Colonic mucosa (tissue), 4 donors: ENCODE measurements at regions not wholly inside any gene's neighbourhood (a gene's known extent, or its start where the extent isn't known, plus 50 kb on each side); places are given as distances from the start of the nearest gene placed in this dataset.

ENCODE experiments used
- DNase-seq: peaks from one replicate; pipeline ENCODE4 v3.0.0-alpha.2; 2020
- H3K27ac ChIP-seq: fragments of 200-600 bp; one replicate; pipeline ENCODE4 v1.8.0; 2021
- H3K27me3 ChIP-seq: fragments of 200-600 bp; one replicate; pipeline ENCODE4 v1.8.0; 2021
- H3K36me3 ChIP-seq: fragments of 200-600 bp; one replicate; pipeline ENCODE4 v1.8.0; 2021
- H3K4me1 ChIP-seq: fragments of 200-600 bp; one replicate; pipeline ENCODE4 v1.8.0; 2021; ENCODE audit warnings: mild to moderate bottlenecking
- H3K4me3 ChIP-seq: fragments of 200-600 bp; one replicate; pipeline ENCODE4 v1.8.0; 2021
- H3K9ac ChIP-seq, 2 donors: one replicate each; pipeline ENCODE4 v1.7.0; 2013; ENCODE audit warnings: control low read depth in 2 of 2, low read depth in 2 of 2, low read length in 2 of 2
- H3K9me3 ChIP-seq: fragments of 200-600 bp; one replicate; pipeline ENCODE4 v1.8.0; 2021
- intact Hi-C: fragments of 100-400 bp; cut with DNase I; formaldehyde crosslinking; loops from one replicate; pipeline ENCODE4 v1.14.1; 2022
- TF ChIP-seq, protein P1 (sequence below): fragments of 200-600 bp; IDR thresholded peaks from one replicate; pipeline ENCODE4 v1.8.0; 2022; ENCODE audit warnings: antibody characterized with exemption, mild to moderate bottlenecking
- donor health status: healthy.
- donor health status: DM: no; HTN: no; CAD: no.
- donor health status: DM: no; HTN: no; CAD: no.

DNA sequence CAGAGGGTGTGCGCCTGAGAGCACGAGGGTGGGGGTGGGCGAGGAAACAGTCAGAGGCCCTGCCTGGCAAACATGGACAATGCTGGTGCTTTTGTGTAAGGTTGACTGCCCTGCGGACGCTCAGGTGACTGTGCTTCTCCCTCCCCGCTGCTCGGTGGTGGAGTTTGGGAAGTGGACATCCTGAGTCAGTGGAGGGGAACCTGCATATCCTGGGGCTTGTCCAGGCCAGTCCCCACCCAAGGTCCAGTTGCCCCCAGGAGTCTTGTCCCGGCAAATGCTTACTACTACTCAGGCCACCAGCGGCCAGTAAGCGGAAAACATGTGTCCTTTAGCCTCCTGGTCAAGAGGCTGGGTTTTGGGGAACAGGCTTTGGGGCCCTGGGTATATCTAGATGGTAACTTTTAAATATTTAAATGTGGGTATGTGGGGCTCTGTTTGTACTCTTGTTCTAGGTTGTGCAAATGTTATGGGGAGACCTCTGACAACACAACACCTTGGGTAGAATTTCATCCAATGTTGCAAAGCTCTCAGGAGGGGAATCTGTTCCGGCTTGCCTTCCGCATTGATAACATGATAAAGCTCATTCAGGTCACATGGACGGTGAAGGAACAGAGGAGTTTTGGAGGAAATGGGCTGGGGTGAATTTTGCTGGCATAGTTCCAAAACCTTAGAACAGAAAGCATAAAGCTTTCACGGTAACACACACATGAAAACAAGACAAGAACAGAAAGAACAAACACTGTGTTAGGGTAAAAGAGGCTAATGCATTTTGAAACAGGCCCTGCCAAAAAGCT, 364.9 kb downstream of the PRDM2 start:
- no peak overlapping the region for H3K27ac ChIP-seq
- H3K9ac ChIP-seq: no peak overlapping the region
- H3K27me3 ChIP-seq: no peaks in the 10 kb centered on the region
- TF ChIP-seq, protein P1, sequence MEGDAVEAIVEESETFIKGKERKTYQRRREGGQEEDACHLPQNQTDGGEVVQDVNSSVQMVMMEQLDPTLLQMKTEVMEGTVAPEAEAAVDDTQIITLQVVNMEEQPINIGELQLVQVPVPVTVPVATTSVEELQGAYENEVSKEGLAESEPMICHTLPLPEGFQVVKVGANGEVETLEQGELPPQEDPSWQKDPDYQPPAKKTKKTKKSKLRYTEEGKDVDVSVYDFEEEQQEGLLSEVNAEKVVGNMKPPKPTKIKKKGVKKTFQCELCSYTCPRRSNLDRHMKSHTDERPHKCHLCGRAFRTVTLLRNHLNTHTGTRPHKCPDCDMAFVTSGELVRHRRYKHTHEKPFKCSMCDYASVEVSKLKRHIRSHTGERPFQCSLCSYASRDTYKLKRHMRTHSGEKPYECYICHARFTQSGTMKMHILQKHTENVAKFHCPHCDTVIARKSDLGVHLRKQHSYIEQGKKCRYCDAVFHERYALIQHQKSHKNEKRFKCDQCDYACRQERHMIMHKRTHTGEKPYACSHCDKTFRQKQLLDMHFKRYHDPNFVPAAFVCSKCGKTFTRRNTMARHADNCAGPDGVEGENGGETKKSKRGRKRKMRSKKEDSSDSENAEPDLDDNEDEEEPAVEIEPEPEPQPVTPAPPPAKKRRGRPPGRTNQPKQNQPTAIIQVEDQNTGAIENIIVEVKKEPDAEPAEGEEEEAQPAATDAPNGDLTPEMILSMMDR: no peak
- no peaks in the 10 kb centered on the region for H3K4me1 ChIP-seq
- H3K9me3 ChIP-seq: no peaks in the 10 kb centered on the region
- DNase-seq: no peak
- intact Hi-C loops: no loop called here
- H3K4me3 ChIP-seq: no peak overlapping the region
- H3K36me3 ChIP-seq: no peaks in the 10 kb centered on the region

DNA sequence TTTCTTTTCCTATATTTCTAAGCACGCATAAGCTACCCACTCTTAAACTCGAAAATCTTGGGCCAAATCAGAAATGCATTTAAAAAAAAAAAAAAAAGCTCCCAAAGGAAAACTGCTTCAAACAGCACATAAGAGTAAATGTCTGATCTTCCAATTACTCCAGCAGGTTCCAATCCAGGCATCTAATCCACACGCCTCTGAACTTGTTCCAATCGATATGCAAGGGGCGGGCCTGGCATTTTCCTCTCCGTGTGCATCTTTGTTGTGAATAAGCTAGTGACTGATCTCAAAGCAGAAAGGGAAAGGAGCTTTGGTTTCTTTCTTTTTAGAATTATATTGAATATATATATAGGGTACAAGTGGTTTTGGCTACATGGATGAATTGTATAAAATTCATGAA, 365.5 kb downstream of the PRDM2 start:
- no peaks in the 10 kb centered on the region for H3K27me3 ChIP-seq
- no peaks in the 10 kb centered on the region for H3K36me3 ChIP-seq
- TF ChIP-seq, protein P1: no peak
- intact Hi-C loops: no loop called here
- H3K4me3 ChIP-seq: no peak overlapping the region
- no peak overlapping the region for H3K27ac ChIP-seq
- no peaks in the 10 kb centered on the region for H3K9me3 ChIP-seq
- H3K9ac ChIP-seq: no peak overlapping the region
- DNase-seq: no peak
- no peaks in the 10 kb centered on the region for H3K4me1 ChIP-seq

- no peaks in the 10 kb centered on the region for H3K27me3 ChIP-seq
- no peaks in the 10 kb centered on the region for H3K9me3 ChIP-seq
- TF ChIP-seq, protein P1: no peak
- no peak overlapping the region for H3K9ac ChIP-seq
- H3K27ac ChIP-seq: no peak overlapping the region
- H3K4me1 ChIP-seq: no peaks in the 10 kb centered on the region
- no peaks in the 10 kb centered on the region for H3K36me3 ChIP-seq
- H3K4me3 ChIP-seq: no peak overlapping the region
- intact Hi-C loops: no loop called here
- no peak for DNase-seq
Observed at GRCh38 chr1:14067036-14067435, 367.0 kb downstream of the PRDM2 start.

DNA sequence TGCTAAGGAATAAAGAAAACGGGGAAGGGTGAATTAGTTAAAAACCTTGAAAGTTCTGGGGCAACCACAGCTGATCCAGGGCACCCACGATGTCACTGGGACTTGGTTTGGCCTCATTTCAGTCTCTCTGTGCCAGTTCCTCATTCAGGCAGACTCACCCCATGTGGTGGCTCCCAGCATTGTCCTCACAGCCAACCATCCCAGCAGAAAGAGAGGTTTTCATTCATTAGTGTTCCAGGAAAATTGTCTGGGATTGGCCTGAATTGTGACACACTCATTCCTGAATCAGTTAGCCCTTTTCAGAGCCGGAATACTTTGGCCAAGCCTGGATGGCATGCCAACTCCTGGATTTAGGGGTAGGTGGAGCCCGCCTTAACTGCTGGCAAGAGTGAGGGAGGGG, 367.7 kb downstream of the PRDM2 start:
- intact Hi-C loops: no loop called here
- no peak overlapping the region for H3K9ac ChIP-seq
- H3K4me3 ChIP-seq: no peak overlapping the region
- no peak overlapping the region for H3K27ac ChIP-seq
- no peaks in the 10 kb centered on the region for H3K4me1 ChIP-seq
- TF ChIP-seq, protein P1: no peak
- no peak for DNase-seq
- no peaks in the 10 kb centered on the region for H3K27me3 ChIP-seq
- H3K9me3 ChIP-seq: no peaks in the 10 kb centered on the region
- H3K36me3 ChIP-seq: no peaks in the 10 kb centered on the region

- Histone ChIP-seq H3K9me3 (no peaks in the 10 kb centered on the region), H3K4me1 (no peaks in the 10 kb centered on the region), H3K9ac (no peak overlapping the region), H3K27me3 (no peaks in the 10 kb centered on the region), H3K4me3 (no peak overlapping the region), H3K36me3 (no peaks in the 10 kb centered on the region), H3K27ac (no peak overlapping the region)
- TF ChIP-seq, protein P1: no peak
- DNase-seq: no peak
- intact Hi-C loops: no loop called here
Observed at GRCh38 chr1:14071581-14071980, 371.6 kb downstream of the PRDM2 start.
